ENCODE measurements at regions not wholly inside any gene's neighbourhood (a gene's known extent, or its start where the extent isn't known, plus 50 kb on each side); places are given as distances from the start of the nearest gene placed in this dataset.

DNA sequence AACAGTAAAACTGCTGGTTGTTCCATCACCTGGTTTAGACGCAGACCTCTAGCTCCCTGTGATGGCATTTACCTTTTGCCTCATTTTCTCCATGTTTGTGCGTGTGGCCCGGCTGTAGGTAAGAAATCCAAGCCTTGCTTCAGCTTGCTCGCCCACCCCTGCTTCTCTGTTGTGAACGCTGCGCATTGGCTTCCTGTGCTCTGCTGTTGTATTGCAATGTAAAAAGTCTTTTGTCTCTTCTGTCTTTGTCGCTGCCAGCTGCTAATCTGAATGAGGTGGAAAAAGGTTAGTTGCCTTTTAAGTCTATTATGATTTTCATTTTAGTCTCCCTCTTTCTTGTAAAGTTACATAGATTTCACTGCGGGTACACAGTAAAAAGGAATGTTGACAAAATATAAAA lies 127.3 kb upstream of the PACRGL start:
- TF ChIP-seq, protein P1, sequence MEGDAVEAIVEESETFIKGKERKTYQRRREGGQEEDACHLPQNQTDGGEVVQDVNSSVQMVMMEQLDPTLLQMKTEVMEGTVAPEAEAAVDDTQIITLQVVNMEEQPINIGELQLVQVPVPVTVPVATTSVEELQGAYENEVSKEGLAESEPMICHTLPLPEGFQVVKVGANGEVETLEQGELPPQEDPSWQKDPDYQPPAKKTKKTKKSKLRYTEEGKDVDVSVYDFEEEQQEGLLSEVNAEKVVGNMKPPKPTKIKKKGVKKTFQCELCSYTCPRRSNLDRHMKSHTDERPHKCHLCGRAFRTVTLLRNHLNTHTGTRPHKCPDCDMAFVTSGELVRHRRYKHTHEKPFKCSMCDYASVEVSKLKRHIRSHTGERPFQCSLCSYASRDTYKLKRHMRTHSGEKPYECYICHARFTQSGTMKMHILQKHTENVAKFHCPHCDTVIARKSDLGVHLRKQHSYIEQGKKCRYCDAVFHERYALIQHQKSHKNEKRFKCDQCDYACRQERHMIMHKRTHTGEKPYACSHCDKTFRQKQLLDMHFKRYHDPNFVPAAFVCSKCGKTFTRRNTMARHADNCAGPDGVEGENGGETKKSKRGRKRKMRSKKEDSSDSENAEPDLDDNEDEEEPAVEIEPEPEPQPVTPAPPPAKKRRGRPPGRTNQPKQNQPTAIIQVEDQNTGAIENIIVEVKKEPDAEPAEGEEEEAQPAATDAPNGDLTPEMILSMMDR (IDR thresholded peaks at IDR 0.05; ENCODE audit: low read depth, low read length, missing control alignments), result no peak

DNA sequence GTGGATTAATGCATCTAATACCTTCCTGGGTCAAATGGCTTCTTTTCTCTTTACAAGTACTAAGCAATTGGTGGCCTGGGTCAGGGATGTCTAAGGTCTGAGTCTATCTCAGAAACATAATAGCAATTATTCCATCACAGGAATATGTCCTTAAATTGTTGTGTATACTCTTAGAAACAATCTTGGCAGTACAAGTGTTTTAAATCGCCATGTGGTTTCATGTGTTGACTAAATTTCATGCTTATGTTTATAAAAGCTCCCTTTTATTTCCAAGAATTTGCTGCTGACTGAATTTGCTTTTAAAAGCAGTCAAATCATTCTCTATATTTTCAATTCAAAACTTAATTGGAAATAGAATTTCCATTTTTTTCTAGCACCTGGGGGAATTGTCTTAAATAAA lies 125.3 kb upstream of the PACRGL start:
- Histone ChIP-seq H3K27me3 (replicated peaks) (no peaks in the 10 kb centered on the region), H3K4me3 (ENCODE audit: low read depth, low read length) (no peak overlapping the region), H3K36me3 (replicated peaks) (no peaks in the 10 kb centered on the region), H3K27ac (no peak overlapping the region)
- TF ChIP-seq, protein P1 (IDR thresholded peaks at IDR 0.05; ENCODE audit: low read depth, low read length, missing control alignments), result no peak
- in situ Hi-C loops (cut with HindIII; ENCODE audit: low pct_ligation_motif_present, low sequenced_read_pairs), result no loop called here
- no peak for DNase-seq

More for the DNA sequence above, 127.3 kb upstream of the PACRGL start:
- no peak overlapping the region for H3K27ac ChIP-seq
- no peaks in the 10 kb centered on the region for H3K36me3 ChIP-seq (replicated peaks)
- in situ Hi-C loops (cut with HindIII; ENCODE audit: low pct_ligation_motif_present, low sequenced_read_pairs), result no loop called here
- no peaks in the 10 kb centered on the region for H3K27me3 ChIP-seq (replicated peaks)
- DNase-seq, result no peak
- no peak overlapping the region for H3K4me3 ChIP-seq (ENCODE audit: low read depth, low read length)

DNA sequence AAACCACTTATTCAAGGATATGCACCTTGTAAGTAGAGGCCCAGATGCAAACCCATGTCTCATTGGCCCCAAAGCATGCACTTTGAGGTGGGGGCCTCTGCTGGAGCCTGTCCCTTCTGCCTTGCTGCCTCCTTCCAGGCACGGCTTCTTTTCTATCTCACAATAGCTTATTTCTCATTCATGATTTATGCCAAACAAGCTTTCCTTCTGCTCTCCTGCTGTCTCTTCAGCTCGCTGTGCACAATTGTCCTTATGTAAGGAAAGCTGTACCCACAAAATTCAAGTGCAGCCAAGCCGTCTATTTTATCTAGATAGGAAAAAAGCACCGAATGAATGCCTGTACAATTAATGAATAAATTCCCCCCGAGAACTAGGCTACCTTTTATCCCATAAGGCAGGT lies 124.8 kb upstream of the PACRGL start:
- no peak for DNase-seq
- in situ Hi-C loops (cut with HindIII; ENCODE audit: low pct_ligation_motif_present, low sequenced_read_pairs), result no loop called here
- H3K36me3 ChIP-seq (replicated peaks), result no peaks in the 10 kb centered on the region
- H3K4me3 ChIP-seq (ENCODE audit: low read depth, low read length), result no peak overlapping the region
- no peak overlapping the region for H3K27ac ChIP-seq
- H3K27me3 ChIP-seq (replicated peaks), result no peaks in the 10 kb centered on the region
- TF ChIP-seq, protein P1 (IDR thresholded peaks at IDR 0.05; ENCODE audit: low read depth, low read length, missing control alignments), result no peak

DNA sequence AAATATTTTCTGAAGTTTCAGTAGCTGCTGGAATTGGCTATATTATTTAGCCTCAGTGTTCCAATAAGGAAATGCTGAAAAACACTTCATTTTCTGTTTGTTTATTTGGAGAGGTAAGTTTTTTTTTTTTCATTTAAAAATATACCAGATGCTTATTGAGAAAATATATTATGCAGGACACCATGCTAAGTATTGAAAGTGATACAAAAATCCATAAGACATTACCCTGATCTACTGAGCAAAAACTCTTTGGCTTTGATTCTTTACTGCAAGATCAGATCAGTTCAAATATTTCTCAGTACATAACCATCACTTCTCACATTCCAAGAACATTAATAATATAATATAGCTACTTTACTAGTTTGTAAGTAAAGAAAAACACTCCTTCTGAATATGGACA lies 123.4 kb upstream of the PACRGL start:
- no peaks in the 10 kb centered on the region for H3K27me3 ChIP-seq (replicated peaks)
- no peak overlapping the region for H3K4me3 ChIP-seq (ENCODE audit: low read depth, low read length)
- no peak for DNase-seq
- in situ Hi-C loops (cut with HindIII; ENCODE audit: low pct_ligation_motif_present, low sequenced_read_pairs), result no loop called here
- TF ChIP-seq, protein P1 (IDR thresholded peaks at IDR 0.05; ENCODE audit: low read depth, low read length, missing control alignments), result no peak
- no peaks in the 10 kb centered on the region for H3K36me3 ChIP-seq (replicated peaks)
- no peak overlapping the region for H3K27ac ChIP-seq

DNA sequence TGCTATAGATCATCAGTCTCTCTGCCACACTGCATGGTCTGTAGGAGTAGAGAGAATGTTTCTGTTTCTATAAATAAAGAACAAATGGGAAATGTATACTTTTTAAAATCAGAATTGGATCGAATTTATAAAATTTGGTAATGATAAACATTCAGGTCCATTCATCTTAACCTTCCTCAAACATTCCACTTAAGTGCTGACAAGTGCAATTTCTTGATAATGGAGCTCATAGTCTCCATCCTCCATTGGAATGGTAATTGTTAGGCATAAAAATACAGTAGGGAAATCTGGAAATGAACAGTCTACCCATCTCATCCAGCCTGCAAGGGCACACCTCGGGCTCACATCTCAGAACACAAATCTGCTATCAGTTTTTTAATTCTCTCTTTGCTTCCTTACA lies 122.6 kb upstream of the PACRGL start:
- Histone ChIP-seq H3K4me3 (ENCODE audit: low read depth, low read length) (no peak overlapping the region), H3K27me3 (replicated peaks) (no peaks in the 10 kb centered on the region), H3K36me3 (replicated peaks) (no peaks in the 10 kb centered on the region), H3K27ac (no peak overlapping the region)
- in situ Hi-C loops (cut with HindIII; ENCODE audit: low pct_ligation_motif_present, low sequenced_read_pairs), result no loop called here
- DNase-seq, result no peak
- TF ChIP-seq, protein P1 (IDR thresholded peaks at IDR 0.05; ENCODE audit: low read depth, low read length, missing control alignments), result no peak

DNA sequence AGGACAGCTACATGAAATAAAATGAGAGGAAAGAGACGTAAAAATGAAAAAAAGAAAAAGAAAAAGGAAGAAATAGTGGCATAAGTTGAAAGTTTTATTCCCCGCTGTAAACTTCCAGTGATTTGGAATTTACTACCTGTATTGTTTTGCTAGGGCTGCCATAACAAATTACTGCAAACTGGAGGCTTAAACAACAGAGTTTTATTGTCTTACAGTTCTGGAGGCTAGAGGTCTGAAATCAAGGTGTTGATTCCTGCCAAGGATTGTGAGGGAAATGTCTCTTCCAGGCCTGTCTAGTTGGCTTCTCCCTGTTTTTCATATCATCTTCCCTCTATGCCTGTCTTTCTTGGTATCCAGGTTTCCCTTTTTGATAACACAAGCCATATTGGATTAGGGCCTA lies 119.4 kb upstream of the PACRGL start:
- H3K27ac ChIP-seq, result no peak overlapping the region
- no peak for DNase-seq
- in situ Hi-C loops (cut with HindIII; ENCODE audit: low pct_ligation_motif_present, low sequenced_read_pairs), result no loop called here
- H3K27me3 ChIP-seq (replicated peaks), result no peaks in the 10 kb centered on the region
- no peaks in the 10 kb centered on the region for H3K36me3 ChIP-seq (replicated peaks)
- TF ChIP-seq, protein P1 (IDR thresholded peaks at IDR 0.05; ENCODE audit: low read depth, low read length, missing control alignments), result no peak
- no peak overlapping the region for H3K4me3 ChIP-seq (ENCODE audit: low read depth, low read length)

All from brain microvascular endothelial cell (primary cell).